Stomach (tissue), 4 donors: ENCODE measurements at regions not wholly inside any gene's neighbourhood (a gene's known extent, or its start where the extent isn't known, plus 50 kb on each side); places are given as distances from the start of the nearest gene placed in this dataset.

Source experiments
- CTCF ChIP-seq, 7 experiments: fragments of 450-650 bp in 4 of 7; fragments of 200-600 bp in 3 of 7; sonication (generic) in 3 of 7; IDR thresholded peaks; one replicate each; pipeline ENCODE4 v1.5.1; 2016 to 2019; ENCODE audit warnings: antibody characterized with exemption in 7 of 7, control low read depth in 2 of 7, mild to moderate bottlenecking in 1 of 7
- POLR2A ChIP-seq, 4 donors: fragments of 450-650 bp; IDR thresholded peaks; one replicate each; pipeline ENCODE4 v1.6.1; 2016; ENCODE audit warnings: antibody characterized with exemption in 4 of 4, control low read depth in 2 of 4, mild to moderate bottlenecking in 1 of 4, moderate library complexity in 1 of 4
- POLR2AphosphoS5 ChIP-seq, 3 donors: sonication (generic); formaldehyde crosslinking; IDR thresholded peaks; one replicate each; pipeline ENCODE4 v1.6.1; 2016; ENCODE audit warnings: antibody characterized with exemption in 3 of 3

GRCh38 chr20:12077875-12078274 lies 160.2 kb downstream of the BTBD3 start:
- TF ChIP-seq CTCF (IDR thresholded peaks at IDR 0.05) (no peak), POLR2A (IDR thresholded peaks at IDR 0.05) (no peak), POLR2AphosphoS5 (IDR thresholded peaks at IDR 0.05) (no peak)
